Stimulated activated naive CD8-positive, alpha-beta T cell treated with anti-CD3 and anti-CD28 coated beads, Interleukin-15, amount 100 ng/mL, for 72 hours (primary cell): ENCODE measurements at regions not wholly inside any gene's neighbourhood (a gene's known extent, or its start where the extent isn't known, plus 50 kb on each side); places are given as distances from the start of the nearest gene placed in this dataset.

Experiments used
- ATAC-seq: fragments of 150-1000 bp; cut with Tn5 transposase; 2 replicates; pipeline ENCODE4 v1.10.0; 2021; ENCODE audit warnings: mild to moderate bottlenecking, moderate library complexity
- DNase-seq, 2 donors: peaks; one replicate each; pipeline ENCODE4 v3.0.0; 2021 to 2022
- H3K27ac Mint-ChIP-seq, 2 donors: one replicate each; pipeline ENCODE4 v1.8.0; 2022; ENCODE audit warnings: mild to moderate bottlenecking in 2 of 2, mixed read lengths in 2 of 2, moderate library complexity in 2 of 2
- H3K27me3 Mint-ChIP-seq: one replicate; pipeline ENCODE4 v1.8.0; 2022; ENCODE audit warnings: mixed read lengths
- H3K4me1 Mint-ChIP-seq: one replicate; pipeline ENCODE4 v1.8.0; 2022; ENCODE audit warnings: mild to moderate bottlenecking, mixed read lengths
- H3K4me3 Mint-ChIP-seq, 2 donors: one replicate each; pipeline ENCODE4 v1.8.0; 2022; ENCODE audit warnings: mild to moderate bottlenecking in 2 of 2, mixed read lengths in 2 of 2, moderate library complexity in 1 of 2
- H3K9me3 Mint-ChIP-seq, 2 donors: one replicate each; pipeline ENCODE4 v1.8.0; 2022; ENCODE audit warnings: mixed read lengths in 2 of 2

DNA sequence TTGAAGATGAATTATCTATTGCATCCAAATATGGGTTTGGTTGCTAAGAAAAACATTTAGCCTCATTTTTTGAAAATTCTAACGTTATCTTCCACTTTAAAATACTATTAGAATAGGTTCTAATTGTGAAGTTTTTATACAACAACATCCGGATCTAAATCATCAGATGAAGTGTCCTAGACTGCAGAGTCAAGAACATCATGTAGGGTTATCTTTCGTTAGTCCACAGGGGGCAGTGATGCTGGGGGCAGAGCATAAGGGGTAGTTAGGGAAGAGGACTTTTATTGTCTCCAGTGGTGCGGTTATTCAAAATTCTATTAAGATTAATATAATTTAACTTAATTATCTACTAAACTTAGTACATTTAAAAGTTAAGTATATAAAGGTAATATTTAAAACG lies 990.6 kb upstream of the PHF14 start:
- H3K4me3 Mint-ChIP-seq: no peak overlapping the region
- ATAC-seq: no peak

DNA sequence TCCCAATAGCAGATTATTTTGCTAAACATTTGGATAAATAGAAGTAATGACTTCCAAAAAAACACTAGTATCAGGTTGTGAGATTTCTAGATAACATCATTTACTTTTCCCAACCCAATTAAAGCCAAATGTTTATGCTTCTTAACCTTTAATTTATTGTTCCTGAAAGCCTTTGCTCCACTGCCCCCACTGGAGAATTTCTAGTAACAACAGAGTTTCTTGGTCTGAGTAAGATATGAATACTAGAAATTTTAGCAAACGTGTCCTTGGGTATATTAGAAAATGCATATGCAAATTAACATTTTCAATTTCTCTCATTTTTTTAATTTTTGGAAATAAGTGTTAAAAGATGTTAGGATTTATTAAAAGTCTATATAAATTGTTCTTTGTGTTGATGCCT lies 958.0 kb upstream of the PHF14 start:
- H3K9me3 Mint-ChIP-seq: peaks cover 5% of the 10 kb centered on the region in 2 donors
- DNase-seq (no peak), ATAC-seq (no peak)
- H3K4me1 Mint-ChIP-seq: no peaks in the 10 kb centered on the region
- no peak overlapping the region for H3K27ac Mint-ChIP-seq
- no peak overlapping the region for H3K4me3 Mint-ChIP-seq
- no peaks in the 10 kb centered on the region for H3K27me3 Mint-ChIP-seq

More for the DNA sequence above, 990.6 kb upstream of the PHF14 start:
- Mint-ChIP-seq H3K9me3 (peaks cover 0 to under 1% of the 10 kb centered on the region in 2 donors), H3K27me3 (no peaks in the 10 kb centered on the region), H3K4me1 (no peaks in the 10 kb centered on the region), H3K27ac (no peak overlapping the region)
- DNase-seq: no peak

DNA sequence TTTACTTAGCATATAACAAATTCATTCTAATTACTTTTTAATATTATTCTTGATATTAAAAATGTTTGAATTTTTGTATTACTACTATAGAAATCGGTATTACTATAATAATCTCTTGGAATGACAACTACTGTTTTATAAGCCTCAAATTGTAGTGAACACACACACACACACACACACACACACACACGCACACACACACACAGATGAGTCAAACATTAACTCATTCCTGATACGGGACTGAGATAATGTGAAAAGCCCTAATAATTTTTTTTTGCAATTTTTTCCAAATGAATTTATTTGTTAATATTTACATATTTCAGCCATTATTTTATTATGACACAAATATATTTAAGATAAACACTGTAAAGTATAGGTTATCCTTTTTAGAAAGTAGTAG lies 951.2 kb upstream of the PHF14 start:
- ATAC-seq: no peak
- Mint-ChIP-seq H3K27ac (no peak overlapping the region), H3K9me3 (peaks cover 0 to 4% of the 10 kb centered on the region in 2 donors), H3K27me3 (no peaks in the 10 kb centered on the region), H3K4me1 (no peaks in the 10 kb centered on the region), H3K4me3 (no peak overlapping the region)
- DNase-seq: no peak

DNA sequence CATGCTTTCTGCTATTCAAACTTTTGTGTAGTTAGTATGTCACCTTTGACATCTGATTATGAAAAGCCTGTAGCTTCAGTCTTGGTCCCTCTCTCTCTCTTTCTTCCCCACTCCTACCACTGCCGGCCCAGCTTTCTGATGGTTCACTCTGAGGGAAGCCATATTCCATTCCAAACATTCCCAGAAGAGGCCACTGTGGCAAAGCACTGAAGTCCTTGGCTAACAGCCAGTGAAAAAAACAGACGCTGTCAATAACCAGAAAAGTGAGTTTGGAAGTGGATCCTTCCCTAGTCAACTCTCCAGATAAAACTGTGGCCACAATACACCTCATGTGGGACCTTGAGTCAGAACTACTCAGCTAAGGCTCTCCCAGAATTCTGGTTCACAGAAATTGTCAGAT lies 950.7 kb upstream of the PHF14 start:
- ATAC-seq: no peak
- H3K27ac Mint-ChIP-seq: no peak overlapping the region
- H3K9me3 Mint-ChIP-seq: peaks cover 0 to 4% of the 10 kb centered on the region in 2 donors
- no peaks in the 10 kb centered on the region for H3K27me3 Mint-ChIP-seq
- DNase-seq: no peak
- H3K4me1 Mint-ChIP-seq: no peaks in the 10 kb centered on the region
- no peak overlapping the region for H3K4me3 Mint-ChIP-seq

DNA sequence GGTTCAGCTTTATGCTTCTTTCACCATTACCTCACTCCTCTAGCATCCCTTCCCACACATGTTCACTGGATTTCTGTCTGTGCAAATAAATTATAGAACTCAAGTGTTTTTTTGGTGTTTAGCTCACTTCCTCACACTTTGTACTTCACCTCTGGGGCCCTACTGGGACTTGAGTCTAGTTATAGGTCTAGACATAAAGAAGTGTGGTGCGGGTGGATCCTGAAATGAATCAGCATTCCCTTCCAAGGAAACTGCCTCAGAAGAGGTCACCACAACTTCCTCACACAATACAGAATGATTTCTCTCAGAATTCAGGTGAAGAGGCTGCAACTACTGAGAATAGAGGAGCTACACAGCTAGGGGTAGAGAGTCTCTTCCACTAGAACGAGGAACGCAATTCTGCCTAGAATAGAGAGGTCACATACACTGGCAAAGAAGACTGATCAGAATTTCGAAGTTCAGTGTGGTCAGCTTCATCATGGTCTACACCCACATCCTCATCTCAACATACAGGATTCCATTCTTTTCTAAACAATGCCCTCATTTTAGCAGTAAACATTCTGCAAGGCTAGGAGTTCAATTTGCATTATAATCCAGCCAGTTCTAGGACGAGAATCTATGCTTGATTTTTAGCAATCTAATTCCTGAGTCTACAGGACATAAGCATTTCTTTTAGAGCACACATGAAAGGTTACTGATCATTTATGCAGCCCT lies 938.7 kb upstream of the PHF14 start:
- ATAC-seq: no peak
- H3K27me3 Mint-ChIP-seq: no peaks in the 10 kb centered on the region
- peaks cover 0 to 11% of the 10 kb centered on the region in 2 donors for H3K9me3 Mint-ChIP-seq
- no peak for DNase-seq
- no peaks in the 10 kb centered on the region for H3K4me1 Mint-ChIP-seq
- no peak overlapping the region for H3K4me3 Mint-ChIP-seq
- no peak overlapping the region for H3K27ac Mint-ChIP-seq

DNA sequence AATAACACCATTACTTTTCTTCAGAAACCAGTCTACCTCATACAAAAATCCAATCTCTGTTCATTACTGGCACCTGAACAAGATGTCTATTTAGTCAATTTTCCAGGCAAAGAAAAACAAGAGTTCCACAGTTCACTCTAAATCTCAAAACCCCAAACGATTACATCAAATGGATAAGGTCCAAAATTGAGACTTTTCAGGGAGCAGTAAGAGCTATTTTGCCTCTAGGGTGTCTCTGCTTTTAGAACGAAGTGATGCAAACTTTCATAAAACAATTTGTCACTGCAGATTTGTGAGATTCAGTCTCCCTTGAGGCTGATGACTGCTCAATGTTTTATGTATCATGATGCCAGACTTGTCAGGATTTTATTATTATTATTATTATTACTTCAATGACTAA lies 937.0 kb upstream of the PHF14 start:
- Mint-ChIP-seq H3K4me3 (no peak overlapping the region), H3K27me3 (no peaks in the 10 kb centered on the region), H3K9me3 (peaks cover 0 to 6% of the 10 kb centered on the region in 2 donors), H3K4me1 (no peaks in the 10 kb centered on the region), H3K27ac (no peak overlapping the region)
- ATAC-seq (no peak), DNase-seq (no peak)

DNA sequence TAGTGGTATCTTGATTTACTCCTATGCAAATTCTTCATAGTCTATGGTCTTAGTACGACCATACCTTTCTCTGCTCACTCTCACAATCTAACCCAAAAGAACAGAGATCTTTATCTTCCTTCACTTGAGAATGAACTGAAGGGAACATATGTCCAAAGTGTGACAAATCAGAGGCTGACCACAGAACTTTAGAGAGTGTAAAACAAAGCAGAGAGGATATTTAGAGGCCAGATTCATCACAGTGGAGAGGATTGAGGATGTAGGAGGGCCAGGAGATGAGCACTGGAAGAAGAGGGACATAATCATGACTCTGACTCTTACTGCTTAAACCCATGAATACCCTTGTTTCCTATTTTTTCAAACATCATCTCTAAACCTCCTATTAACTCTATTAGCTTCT lies 935.3 kb upstream of the PHF14 start:
- no peak overlapping the region for H3K4me3 Mint-ChIP-seq
- H3K9me3 Mint-ChIP-seq: peaks cover 0 to 6% of the 10 kb centered on the region in 2 donors
- DNase-seq: no peak
- H3K4me1 Mint-ChIP-seq: no peaks in the 10 kb centered on the region
- ATAC-seq: no peak
- no peaks in the 10 kb centered on the region for H3K27me3 Mint-ChIP-seq
- no peak overlapping the region for H3K27ac Mint-ChIP-seq

DNA sequence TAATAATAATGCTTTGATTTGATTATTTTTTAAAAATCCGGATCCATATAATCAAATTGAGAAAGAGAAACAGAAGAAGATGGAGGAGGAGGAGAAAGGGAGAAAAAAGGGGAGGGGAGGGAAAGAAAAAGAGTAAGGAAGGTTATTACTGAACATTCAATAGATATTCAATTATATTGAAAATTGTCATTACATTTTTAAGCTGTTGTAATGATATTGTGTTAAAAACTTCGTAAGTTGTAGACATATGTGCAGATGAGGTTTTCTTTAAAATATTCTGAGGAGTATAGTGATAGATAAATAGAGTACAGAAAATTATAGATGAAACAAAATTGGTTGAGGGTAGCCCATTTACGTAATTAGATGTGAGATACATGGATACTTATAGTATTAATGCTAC lies 933.0 kb upstream of the PHF14 start:
- no peaks in the 10 kb centered on the region for H3K4me1 Mint-ChIP-seq
- no peak for DNase-seq
- H3K9me3 Mint-ChIP-seq: no peaks in the 10 kb centered on the region
- no peak overlapping the region for H3K27ac Mint-ChIP-seq
- no peak overlapping the region for H3K4me3 Mint-ChIP-seq
- no peak for ATAC-seq
- no peaks in the 10 kb centered on the region for H3K27me3 Mint-ChIP-seq

DNA sequence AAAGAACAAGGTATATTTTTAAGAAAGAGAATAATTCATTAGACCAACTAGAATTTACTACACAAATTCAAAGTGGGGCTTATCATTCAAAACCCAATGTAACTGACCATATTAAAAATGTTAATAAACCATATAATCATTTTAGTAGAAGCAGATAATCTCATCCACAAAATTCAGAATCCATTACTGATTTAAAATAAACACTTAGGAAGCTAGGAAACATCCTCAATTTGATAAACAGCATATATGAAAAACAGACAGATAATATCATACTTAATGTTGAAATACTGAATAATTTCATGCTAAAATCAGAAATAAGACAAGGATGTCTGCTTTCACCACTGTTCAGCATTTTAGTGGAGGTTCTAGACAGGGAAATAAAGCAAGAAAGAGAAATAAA lies 902.8 kb upstream of the PHF14 start:
- Mint-ChIP-seq H3K27me3 (no peaks in the 10 kb centered on the region), H3K9me3 (no peaks in the 10 kb centered on the region), H3K4me1 (no peaks in the 10 kb centered on the region), H3K27ac (no peak overlapping the region), H3K4me3 (no peak overlapping the region)
- ATAC-seq: no peak
- DNase-seq: no peak

DNA sequence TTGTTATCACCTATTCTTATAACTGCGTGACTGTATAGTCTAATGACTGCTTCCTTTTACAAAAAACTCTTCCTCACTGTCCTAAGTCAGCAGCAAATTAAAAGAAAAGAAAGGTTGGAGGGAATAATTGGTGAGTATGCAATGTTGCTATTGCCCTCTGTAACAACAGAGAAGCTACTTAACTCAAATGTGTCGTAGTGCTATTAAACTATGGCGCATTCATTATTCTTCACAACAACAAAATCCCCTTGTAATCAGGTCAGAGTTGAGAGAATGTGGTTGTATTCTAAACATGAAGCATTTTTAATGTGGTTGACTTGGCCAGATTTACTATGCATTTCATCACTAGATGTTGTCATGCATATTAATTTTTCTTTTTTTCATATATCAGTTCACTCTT lies 897.8 kb upstream of the PHF14 start:
- Mint-ChIP-seq H3K4me1 (no peaks in the 10 kb centered on the region), H3K27ac (no peak overlapping the region), H3K4me3 (no peak overlapping the region), H3K27me3 (no peaks in the 10 kb centered on the region), H3K9me3 (peaks cover 0 to 10% of the 10 kb centered on the region in 2 donors)
- ATAC-seq: no peak
- DNase-seq: no peak

DNA sequence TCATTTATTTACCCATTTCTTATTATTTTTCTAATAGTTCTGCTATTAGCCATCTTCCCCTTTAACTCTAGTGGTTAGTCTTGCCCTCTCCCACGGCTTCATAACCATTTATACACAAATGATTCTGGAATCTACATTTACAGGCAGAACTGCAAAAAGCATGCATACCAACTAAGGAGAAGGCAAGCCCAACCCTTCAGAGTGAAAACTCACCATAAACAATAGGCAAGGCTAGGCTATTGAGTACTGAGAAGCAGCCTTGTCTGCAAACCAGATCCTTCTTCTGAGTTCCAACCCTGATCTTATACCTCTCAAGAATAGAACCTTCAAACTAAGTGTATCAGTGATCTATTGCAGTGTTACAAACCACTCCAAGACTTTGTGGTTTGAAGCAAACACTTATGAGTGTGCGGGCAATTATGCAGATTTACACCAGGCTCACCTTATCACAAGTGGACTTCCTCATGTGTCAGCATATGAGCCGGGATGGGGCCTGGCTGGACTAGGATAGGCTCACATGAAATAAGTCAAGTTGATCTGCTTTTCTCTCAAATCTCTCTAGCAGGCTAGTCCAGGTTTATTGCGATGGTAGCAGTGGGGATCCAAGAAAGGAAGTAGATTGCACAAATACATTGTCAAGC lies 896.9 kb upstream of the PHF14 start:
- Mint-ChIP-seq H3K4me1 (no peaks in the 10 kb centered on the region), H3K9me3 (peaks cover 0 to 10% of the 10 kb centered on the region in 2 donors), H3K4me3 (no peak overlapping the region), H3K27me3 (no peaks in the 10 kb centered on the region), H3K27ac (no peak overlapping the region)
- no peak for DNase-seq
- no peak for ATAC-seq

DNA sequence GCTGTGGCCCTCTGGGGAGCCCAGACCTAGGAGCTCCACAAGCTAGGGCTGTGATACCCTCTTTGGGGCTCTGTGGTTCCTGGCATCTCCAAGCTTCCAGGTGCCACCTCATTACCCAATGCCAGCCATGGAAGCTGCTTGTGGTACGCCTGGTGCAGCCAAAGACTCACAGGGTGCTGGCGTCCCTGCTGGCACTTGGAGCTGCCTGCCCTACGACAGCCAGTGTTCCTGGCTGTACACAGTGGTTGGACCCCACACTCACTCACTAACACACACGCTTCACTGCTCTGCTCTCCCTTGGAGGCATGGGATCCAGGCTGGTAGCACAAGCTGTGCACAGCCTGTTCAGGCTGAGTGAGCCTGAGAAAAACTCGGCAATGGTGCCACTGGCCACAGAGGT lies 894.1 kb upstream of the PHF14 start:
- DNase-seq (no peak), ATAC-seq (no peak)
- Mint-ChIP-seq H3K27me3 (no peaks in the 10 kb centered on the region), H3K4me3 (no peak overlapping the region), H3K9me3 (peaks cover 0 to 10% of the 10 kb centered on the region in 2 donors), H3K27ac (no peak overlapping the region), H3K4me1 (no peaks in the 10 kb centered on the region)

DNA sequence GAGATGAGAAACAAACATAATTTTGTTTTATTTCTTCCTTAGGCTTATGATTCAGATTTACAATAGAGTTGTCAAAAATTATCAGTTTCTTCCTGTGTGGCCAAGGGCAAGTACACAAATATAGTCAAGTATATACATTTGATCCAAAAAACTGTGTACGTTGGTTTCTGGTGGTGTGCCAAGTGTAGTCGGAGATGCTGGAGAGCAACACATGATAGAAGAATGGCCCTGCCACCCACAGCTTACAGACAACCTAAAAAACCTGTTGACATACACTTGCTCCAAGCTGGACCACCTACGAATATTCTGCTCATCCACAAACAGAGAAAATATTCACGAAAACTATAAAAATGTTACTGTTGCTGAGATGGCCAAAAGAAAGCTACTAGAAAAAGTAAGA lies 890.8 kb upstream of the PHF14 start:
- no peak for DNase-seq
- H3K9me3 Mint-ChIP-seq: peaks cover 0 to 10% of the 10 kb centered on the region in 2 donors
- no peak for ATAC-seq
- H3K27me3 Mint-ChIP-seq: no peaks in the 10 kb centered on the region
- H3K27ac Mint-ChIP-seq: no peak overlapping the region
- H3K4me1 Mint-ChIP-seq: no peaks in the 10 kb centered on the region
- H3K4me3 Mint-ChIP-seq: no peak overlapping the region

DNA sequence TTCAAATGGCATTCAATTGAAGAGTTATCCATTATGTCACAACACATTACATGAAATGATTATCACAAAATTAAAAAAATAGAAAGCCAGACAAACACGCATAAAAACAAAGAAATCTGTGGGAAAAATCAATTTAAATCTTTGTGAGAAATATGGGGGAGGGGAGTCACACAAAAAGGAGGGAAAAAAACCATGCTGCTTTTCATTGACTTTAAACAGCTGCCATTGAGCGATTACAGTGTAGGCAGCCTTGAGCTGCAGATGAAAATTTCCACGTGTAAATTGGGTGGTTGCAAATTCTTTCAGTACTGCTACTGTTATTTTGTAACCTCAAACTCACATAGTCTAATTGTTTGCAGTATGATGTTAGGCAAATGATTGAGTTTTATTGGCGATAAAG lies 889.9 kb upstream of the PHF14 start:
- H3K27me3 Mint-ChIP-seq: no peaks in the 10 kb centered on the region
- H3K4me1 Mint-ChIP-seq: no peaks in the 10 kb centered on the region
- peaks cover 0 to 10% of the 10 kb centered on the region in 2 donors for H3K9me3 Mint-ChIP-seq
- no peak overlapping the region for H3K27ac Mint-ChIP-seq
- no peak for DNase-seq
- no peak overlapping the region for H3K4me3 Mint-ChIP-seq
- ATAC-seq: no peak

DNA sequence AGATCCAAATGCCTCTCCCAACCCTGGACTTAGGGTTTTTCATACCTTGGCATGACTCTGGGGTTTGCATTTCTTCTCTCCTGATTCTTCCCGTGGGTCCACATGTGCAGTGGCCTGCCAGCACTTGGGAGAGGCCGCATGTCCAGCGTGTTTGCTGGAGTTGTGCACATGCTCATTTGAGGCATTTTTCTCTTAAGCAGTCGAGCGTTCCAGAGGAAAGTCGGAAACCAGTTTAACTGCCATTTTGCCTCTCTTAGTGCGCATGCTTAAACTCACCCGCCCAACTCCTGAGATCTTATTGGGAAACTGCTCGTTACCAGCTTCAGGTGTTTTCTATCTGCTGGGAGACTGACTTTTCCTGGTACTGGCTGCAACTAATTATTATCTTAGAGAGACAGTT lies 888.4 kb upstream of the PHF14 start:
- no peak for ATAC-seq
- Mint-ChIP-seq H3K4me1 (no peaks in the 10 kb centered on the region), H3K27me3 (no peaks in the 10 kb centered on the region), H3K9me3 (peaks cover 0 to 4% of the 10 kb centered on the region in 2 donors), H3K27ac (no peak overlapping the region), H3K4me3 (no peak overlapping the region)
- DNase-seq: no peak

DNA sequence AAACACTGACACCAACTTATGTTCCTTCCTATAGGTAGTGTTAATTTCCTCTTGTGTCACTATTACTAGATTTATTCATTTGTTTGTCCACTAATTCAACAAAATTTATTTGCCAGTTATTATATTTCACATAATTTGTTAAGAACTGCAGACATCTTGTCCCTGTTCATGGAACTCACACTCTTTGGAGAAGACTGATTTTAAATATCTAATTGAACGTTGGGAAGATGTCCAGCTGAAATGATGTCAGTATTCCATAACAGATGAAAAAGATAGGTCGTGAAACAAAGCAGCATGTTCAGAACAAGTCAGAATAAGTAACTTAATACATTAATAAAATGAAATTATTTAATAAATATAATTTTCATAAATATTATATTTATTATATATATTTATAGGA lies 873.1 kb upstream of the PHF14 start:
- Mint-ChIP-seq H3K4me3 (no peak overlapping the region), H3K27ac (no peak overlapping the region), H3K27me3 (no peaks in the 10 kb centered on the region), H3K9me3 (no peaks in the 10 kb centered on the region), H3K4me1 (no peaks in the 10 kb centered on the region)
- no peak for ATAC-seq
- DNase-seq: no peak

DNA sequence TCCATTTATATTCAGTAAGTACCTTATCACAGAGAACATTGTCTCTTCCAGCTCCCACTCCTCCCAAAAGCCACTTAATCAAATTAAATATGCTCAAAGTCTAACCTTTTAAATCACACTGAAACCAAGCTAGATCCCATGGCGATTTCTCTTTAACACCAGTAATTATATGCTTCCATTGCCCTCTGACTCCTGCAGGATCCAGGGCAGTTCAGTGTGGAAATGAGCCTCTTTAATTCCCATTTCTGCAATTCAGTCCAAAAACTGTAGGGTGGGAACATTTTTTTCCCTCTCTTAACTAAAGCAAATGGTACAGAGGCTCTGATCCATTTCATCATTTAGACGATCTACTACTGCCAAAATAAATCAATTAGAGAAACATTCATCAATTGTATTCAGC lies 872.3 kb upstream of the PHF14 start:
- Mint-ChIP-seq H3K4me3 (no peak overlapping the region), H3K27ac (no peak overlapping the region), H3K9me3 (no peaks in the 10 kb centered on the region), H3K4me1 (no peaks in the 10 kb centered on the region), H3K27me3 (no peaks in the 10 kb centered on the region)
- no peak for ATAC-seq
- no peak for DNase-seq
